ENCODE measurements at regions not wholly inside any gene's neighbourhood (a gene's known extent, or its start where the extent isn't known, plus 50 kb on each side); places are given as distances from the start of the nearest gene placed in this dataset.
"Not testable (repeated sequence)": the region's sequence is repeated elsewhere in the genome, so short reads cannot be mapped to it uniquely, and the experiment has no call there.

- no peak for DNase-seq
These were observed 925.8 kb downstream of the MRPL39 start for GRCh38 chr21:24681456-24681855.

GRCh38 chr21:24671901-24672300 lies 935.4 kb downstream of the MRPL39 start:
- DNase-seq, result no peak

- no peak for DNase-seq
These were observed 948.4 kb downstream of the MRPL39 start for GRCh38 chr21:24658926-24659325.

- no peak for DNase-seq
These were observed 949.3 kb downstream of the MRPL39 start for GRCh38 chr21:24658026-24658425.

DNA sequence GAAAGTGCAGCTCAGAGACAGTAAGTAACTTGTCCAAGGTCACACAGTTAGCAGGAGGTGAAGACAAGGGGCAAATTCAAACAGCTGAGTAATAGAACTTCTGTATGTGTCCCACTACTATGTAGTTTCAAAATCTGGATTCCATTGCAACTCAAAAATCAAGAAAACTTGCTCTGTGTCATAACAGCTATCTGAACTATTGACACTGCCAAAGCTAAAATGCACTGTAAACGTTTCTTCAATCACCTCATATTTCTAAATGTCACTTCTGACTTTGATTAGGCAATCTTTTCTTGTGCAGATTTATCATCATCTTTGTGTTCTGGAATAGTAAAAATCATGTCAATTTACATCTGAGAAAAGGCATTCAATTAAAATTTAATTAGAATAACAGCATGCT lies 957.6 kb downstream of the MRPL39 start:
- no peak for DNase-seq

GRCh38 chr21:24636696-24637095 lies 970.6 kb downstream of the MRPL39 start:
- no peak for DNase-seq

DNA sequence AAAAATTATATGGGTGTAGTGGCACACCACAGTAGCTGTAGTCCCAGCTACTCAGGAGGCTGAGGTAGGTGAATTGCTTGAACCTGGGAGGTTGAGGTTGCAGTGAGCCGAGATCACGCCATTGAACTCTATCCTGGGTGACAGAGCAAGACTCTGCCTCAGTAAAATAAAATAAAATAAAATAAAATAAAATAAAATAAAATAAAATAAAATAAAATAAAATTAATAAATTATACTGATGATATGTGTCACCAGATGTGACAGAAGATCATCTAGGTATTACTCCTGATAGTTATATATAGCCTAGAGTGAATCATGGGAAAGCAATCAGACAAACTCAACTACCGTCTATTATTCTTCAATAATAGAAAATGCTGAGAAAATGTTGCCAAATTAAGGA lies 972.5 kb downstream of the MRPL39 start:
- DNase-seq, result no peak

- no peak for DNase-seq
These were observed 978.7 kb downstream of the MRPL39 start for GRCh38 chr21:24628536-24628935.

GRCh38 chr21:24628046-24628445 lies 979.2 kb downstream of the MRPL39 start:
- no peak for DNase-seq

DNA sequence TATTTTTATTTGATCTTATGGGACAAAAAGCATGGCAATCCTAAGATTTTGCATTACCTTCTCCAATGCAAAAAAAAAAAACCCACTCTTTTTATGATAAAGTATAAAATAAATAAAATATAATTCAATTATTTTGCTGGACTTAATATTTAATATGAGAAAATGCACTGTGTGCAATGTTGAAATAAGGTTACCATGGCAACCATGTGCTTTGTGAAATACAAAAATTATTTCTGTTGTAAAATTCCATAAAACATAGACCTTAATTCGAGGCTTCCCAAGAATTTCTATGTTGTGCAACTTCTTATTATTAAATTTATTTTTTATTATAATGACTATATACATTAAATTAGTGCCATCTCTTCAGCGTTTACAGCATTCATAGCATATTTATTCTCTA lies 989.5 kb downstream of the MRPL39 start:
- no peak for DNase-seq

- DNase-seq, result no peak
These were observed 1013.2 kb downstream of the MRPL39 start for GRCh38 chr21:24594082-24594481.

DNA sequence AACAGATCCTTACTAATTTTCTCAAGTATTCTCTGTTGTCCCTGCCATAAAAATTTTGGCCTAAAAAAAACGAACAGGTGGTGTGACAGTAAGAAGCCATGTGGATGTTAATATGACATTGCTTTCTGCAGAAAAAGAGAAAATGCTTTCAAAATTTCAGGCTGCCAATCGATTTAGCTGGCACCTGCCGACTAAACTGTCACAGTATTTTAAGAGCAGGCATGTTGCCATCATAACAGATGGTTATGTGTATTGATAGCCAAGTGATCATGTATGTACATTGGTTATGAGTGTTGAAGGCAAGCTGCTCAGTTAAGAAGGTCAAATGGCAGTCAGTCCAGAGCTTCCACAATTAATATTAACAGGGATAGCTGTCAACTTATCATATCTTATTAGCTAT lies 1017.0 kb downstream of the MRPL39 start:
- no peak for DNase-seq

DNA sequence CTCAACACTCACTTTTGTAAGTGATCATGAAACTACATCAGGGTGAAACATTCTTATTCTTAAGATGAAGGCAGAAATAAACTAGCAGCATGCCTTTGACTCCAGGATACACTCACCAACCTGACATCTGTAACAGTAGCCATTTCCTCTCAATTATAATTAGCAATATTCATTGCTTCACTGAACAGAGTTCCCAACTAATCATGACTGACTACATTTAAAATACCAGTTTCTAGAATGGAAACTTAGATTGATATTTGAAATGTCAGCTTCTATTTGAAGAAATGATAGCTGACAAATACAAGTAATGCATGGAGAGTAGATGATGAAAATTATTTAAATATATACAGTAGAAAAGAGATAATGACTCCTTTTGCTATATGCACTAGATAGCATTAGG lies 1023.8 kb downstream of the MRPL39 start:
- DNase-seq, result no peak

DNA sequence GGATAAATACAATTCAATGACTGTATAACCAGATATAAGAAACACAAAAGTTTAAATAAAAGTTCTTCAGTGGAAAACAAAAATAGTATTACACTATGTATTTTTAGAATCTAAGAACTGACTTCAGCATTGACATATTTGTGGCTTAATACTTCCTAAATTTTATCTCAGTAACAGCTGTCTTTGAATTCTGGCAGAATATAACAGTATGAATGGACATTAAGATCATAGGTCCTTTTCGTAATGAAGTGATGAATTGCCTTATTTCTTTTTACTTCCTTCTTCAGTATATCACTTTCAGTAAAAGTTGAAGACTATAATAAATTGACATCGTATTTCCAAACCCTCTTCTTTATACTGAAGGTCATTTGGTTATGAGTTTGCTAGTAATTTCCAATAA lies 1030.0 kb downstream of the MRPL39 start:
- no peak for DNase-seq

GRCh38 chr21:24561291-24561690 lies 1046.0 kb downstream of the MRPL39 start:
- DNase-seq, result no peak

GRCh38 chr21:24552491-24552890 lies 1054.8 kb downstream of the MRPL39 start:
- DNase-seq, result no peak

DNA sequence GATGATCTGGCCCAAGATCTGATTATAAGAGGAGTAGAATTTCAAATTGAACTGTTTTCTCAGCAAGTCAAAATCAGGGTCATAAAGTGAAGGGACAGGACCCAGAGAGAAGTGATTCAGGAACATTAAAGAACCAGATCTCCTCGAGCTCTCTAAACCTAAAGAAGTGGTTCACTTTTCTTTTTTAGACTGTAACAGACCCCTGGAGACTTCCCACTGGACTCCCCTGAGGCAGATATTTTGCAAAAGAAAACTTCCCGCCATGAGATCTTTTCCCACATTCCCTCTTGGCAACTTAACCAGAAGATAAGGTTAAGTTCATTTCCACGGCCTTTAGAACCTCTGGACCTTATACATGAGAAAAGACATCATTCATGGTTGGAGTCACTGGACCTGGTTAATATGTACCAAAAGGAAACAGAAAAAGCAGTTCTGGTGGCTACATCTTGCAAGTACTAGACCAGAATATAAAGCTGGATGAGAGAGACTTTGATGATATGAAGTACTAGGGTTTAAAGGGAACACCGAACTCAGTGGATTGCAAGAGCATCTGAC lies 1061.4 kb downstream of the MRPL39 start:
- no peak for DNase-seq

GRCh38 chr21:24514081-24514733 lies 1093.1 kb downstream of the MRPL39 start:
- DNase-seq, result peak; percentile 8

- DNase-seq, result no peak
These were observed 1098.2 kb downstream of the MRPL39 start for GRCh38 chr21:24509131-24509530.

DNA sequence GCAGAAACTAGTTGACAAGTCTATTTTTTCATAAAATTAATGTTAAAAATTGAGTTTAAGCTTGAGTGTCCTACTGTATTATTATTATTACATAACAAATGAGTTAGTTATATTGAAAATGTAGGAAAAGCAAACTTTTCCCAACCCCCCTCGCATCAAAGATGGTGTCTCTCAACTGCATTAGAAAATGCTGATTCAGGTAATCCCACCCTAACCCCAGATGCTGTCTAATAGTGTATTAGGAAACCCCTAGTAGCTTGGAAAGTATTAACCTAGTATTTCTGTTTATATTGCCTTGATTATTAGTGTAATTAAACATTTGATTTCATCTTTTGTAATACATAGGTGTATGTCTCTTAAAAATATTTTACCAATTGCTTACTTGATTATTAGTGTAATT lies 1120.3 kb downstream of the MRPL39 start:
- DNase-seq, result no peak

DNA sequence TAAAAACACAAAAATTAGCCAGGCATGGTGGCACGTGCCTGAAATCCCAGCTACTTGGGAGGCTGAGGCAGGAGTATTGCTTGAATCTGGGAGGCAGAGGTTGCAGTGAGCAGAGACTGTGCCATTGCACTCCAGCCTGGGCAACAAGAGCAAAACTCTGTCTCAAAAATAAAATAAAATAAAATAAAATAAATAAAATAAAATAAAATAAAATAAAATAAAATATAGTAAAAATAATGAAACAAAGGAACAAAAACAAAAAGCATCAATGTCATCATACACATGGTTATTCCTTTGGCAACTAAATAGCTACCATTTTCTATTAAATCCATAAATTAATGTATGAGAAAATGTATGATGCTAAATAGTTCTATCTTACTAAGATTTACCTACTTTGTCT lies 1123.9 kb downstream of the MRPL39 start:
- not testable (repeated sequence) for DNase-seq

DNA sequence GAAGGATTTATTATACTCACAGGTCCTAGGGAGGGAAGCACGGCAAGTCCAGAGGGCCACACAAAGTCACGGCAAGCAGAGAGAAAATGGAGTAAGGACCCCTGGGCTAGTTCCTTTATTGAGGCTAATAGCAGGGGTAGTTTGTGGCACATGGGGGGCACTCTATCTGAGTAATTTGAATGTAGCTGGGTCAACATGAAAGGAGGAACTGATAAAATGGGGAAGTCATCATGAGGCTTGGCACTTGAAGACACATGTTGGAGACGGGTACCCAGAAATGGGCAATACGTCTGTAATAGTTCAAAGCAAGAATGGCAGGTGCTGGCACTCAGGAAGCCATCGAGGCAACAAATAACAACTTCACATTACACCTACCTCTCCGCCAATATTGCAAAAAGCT lies 1136.4 kb downstream of the MRPL39 start:
- no peak for DNase-seq

GRCh38 chr21:24456358-24456757 lies 1150.9 kb downstream of the MRPL39 start:
- DNase-seq, result no peak

GRCh38 chr21:24450119-24450518 lies 1157.2 kb downstream of the MRPL39 start:
- no peak for DNase-seq

GRCh38 chr21:24445517-24445916 lies 1161.8 kb downstream of the MRPL39 start:
- DNase-seq, result no peak

All from NCI-H510A treated with DMSO at 0.1 percent for 48 hours (cell line).